GM23338 (cell line): ENCODE measurements at regions not wholly inside any gene's neighbourhood (a gene's known extent, or its start where the extent isn't known, plus 50 kb on each side); places are given as distances from the start of the nearest gene placed in this dataset.

Source experiments
- CREB1 ChIP-seq: fragments of 250-450 bp; sonication (Bioruptor Pico); IDR thresholded peaks from 2 replicates; pipeline ENCODE4 v1.5.0; 2020; ENCODE audit warnings: low read depth, mild to moderate bottlenecking, moderate library complexity
- CTCF ChIP-seq, 2 experiments: fragments of 200-600 bp in 1 of 2; sonication (generic) in 1 of 2; conservative IDR thresholded peaks; 2 replicates each; pipeline versions ENCODE4 v1.5.1 to v1.6.1; 2016 to 2017; ENCODE audit warnings: antibody characterized with exemption in 2 of 2, low read depth in 2 of 2, mild to moderate bottlenecking in 2 of 2, moderate library complexity in 1 of 2
- EZH2 ChIP-seq: fragments of 200-600 bp; sonication (generic); IDR thresholded peaks from one replicate; pipeline ENCODE4 v1.8.0; 2017; ENCODE audit warnings: antibody characterized with exemption, mild to moderate bottlenecking, low read depth; ENCODE audit not compliant: unreplicated experiment
- EZH2phosphoT487 ChIP-seq: fragments of 200-600 bp; sonication (generic); IDR thresholded peaks from one replicate; pipeline ENCODE4 v1.8.1; 2018; ENCODE audit warnings: antibody characterized with exemption; ENCODE audit not compliant: unreplicated experiment
- NANOG ChIP-seq: IDR thresholded peaks from 2 replicates; pipeline ENCODE4 v1.6.1; 2016; ENCODE audit warnings: antibody characterized with exemption, borderline replicate concordance
- POLR2AphosphoS5 ChIP-seq: IDR thresholded peaks from 2 replicates; pipeline ENCODE4 v1.6.1; 2016; ENCODE audit warnings: antibody characterized with exemption, low read depth
- REST ChIP-seq: IDR thresholded peaks from one replicate; pipeline ENCODE4 v1.6.1; 2018; ENCODE audit warnings: antibody characterized with exemption; ENCODE audit not compliant: unreplicated experiment

GRCh38 chr11:106379265-106379664, 301.8 kb downstream of the AASDHPPT start:
- TF ChIP-seq CREB1 (CRISPR knock-in tag) (no peak), EZH2 (no peak), CTCF (conservative IDR thresholded peaks at IDR 0.05; ENCODE audit: low read depth in 2 of 2) (0 out of 4 replicates have a peak, but pooled peaks of 1 of the 2 experiments have one; percentile 16), POLR2AphosphoS5 (no peak), REST (no peak), EZH2phosphoT487 (no peak), NANOG (no peak)
